Stimulated activated CD4-positive, alpha-beta T cell treated with anti-CD3 and anti-CD28 coated beads, TNF-alpha, amount 100 ng/mL, for 48 hours (primary cell): ENCODE measurements at regions not wholly inside any gene's neighbourhood (a gene's known extent, or its start where the extent isn't known, plus 50 kb on each side); places are given as distances from the start of the nearest gene placed in this dataset.
"Not testable (repeated sequence)": the region's sequence is repeated elsewhere in the genome, so short reads cannot be mapped to it uniquely, and the experiment has no call there.

Experiments
- DNase-seq, 3 donors: peaks; one replicate each; pipeline ENCODE4 v3.0.0-alpha.2; 2020; ENCODE audit warnings: low read depth in 3 of 3

DNA sequence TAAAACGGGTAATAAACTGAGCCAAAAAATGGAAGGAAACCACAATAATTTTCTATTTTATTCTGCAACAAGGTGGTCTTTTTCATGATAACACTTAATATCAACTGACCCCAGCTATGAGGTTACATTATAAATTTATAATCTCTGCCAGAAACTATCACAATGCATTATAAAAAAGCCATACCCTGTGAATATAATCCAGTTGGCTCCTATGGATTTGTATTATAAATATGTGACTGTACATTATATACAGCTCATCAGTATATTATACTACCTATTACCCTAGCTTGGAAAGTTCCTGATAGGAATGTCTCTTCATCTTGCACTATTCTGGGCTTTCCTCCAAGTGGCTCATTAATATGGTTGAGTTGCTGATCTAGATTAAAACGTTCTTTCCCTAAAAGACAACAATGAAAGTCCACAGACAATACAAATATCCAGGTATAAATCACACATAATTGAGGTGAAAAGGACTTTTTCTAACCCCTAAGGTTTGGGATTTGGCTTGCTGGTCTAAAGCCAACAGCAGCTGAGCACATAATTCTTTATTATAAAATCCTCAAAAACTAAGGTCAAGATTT is 487.7 kb downstream of the TTLL7 start:
- DNase-seq = no peak

DNA sequence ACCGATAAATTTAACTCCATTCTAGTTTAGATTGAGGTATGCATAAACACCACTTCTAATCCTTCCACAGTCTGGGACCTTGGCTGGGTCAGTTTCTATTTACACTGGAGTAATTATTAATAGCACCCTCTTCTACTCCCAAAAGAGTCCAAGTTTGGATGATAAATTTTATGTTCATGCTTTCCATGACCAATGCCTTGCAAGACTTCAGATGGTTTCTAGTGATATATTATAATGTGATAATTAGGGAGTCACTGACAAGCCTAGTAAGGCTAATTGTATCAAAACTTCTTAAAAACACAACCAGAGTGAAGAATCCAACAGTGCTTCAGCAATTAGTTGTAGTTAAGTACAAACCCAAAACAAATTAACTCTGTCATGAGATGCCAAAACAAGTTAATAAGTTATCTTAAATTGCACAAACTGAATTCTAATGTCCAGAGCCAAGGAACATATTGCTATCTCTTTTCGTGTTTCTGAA is 489.6 kb downstream of the TTLL7 start:
- DNase-seq = no peak

DNA sequence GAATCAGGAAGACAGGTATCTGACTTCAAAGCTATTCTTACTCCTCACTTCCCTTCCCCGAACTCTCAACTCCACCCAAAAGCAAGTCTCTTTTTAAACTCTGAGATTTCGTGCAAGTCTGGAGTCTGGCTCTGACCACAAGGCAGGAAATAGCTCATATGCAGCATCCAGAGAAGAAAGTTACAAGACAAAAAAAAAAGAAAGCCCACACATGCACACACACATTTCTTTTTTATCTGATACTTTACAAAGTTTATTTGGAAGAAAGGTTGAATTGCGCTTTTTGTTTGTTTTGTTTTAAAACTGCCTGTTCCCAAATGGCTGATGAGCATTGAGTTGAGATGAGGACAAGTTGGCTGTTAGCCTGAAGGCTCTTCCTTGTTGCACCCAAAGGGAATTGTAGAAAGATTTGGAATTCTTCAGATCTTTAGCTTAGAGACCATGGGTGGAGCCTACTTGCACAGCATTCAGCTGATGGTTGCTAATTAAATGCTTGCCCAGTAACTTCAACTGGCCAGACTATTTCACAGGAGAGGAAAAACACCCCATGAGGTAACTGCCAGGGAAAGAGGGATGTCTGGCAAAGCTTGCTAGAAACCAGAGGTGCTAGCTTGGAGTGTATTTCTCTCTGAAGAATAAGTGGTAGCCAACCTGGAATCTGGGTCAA is 490.3 kb downstream of the TTLL7 start:
- DNase-seq = peak in 1 of 3 donors; percentile 14

DNA sequence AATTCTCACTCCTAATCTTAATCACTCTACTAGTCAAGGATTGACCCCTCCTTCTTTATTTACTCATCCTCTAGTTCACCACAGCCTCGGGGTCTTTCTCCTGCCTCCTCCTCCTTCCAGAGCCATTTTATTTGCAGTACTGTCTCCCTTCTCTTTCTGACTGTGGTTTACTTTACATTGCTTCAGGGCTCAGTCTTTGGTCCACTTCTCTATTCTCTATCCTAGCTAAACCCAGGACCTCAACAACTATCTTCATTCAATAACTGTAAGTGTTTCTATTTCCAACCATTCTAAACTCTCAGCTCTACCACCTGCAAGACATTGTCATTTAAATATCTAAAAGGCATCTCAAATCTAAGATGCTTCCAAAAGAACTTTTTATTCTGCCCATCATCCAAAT is 493.8 kb downstream of the TTLL7 start:
- DNase-seq = no peak

DNA sequence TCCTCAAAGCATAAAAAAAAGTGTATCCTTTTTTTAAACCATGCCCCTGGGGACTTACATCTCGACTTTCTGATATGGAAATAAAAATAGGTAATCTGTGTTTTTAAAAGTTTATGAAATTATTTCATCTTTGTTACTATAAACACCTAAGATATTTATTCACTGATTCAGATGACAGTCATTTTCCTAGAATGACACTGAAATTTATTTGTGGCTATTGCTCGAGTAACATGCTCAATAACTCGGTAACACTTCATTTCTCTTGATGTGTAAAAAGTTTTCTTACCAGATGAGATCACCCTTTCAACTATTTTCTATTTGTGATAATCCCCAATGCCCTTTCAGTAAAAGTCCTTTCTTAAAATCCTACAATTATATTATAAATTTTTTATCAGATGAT is 495.8 kb downstream of the TTLL7 start:
- no peak for DNase-seq

DNA sequence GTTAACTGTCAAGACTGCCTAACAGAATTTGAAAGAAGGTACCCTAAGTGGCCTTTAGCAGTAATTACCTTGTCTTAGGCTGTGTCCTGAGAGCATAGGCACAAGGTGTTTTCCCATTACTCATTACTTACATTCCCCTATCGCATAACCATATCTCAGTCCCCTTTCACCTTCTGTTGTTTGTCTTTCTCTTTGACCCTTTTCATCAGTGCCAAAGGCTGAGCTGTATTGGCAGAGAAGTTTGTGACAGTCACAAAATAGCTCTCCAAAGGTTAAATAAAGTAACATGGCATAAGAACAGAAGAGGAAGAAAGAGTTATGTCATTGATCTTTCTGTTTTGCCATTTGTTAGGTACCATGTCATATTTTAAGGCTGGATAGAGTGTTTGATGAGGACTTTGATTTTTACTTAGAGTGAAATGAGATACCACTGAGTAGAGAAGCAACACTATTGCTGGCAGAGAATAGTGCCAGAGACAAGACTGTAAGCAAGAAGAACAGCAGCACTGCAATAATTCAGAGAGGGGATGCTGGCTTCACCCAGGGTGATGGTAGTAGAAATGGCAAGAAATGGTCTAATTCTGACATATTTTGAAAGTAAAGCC is 497.8 kb downstream of the TTLL7 start:
- DNase-seq = no peak

DNA sequence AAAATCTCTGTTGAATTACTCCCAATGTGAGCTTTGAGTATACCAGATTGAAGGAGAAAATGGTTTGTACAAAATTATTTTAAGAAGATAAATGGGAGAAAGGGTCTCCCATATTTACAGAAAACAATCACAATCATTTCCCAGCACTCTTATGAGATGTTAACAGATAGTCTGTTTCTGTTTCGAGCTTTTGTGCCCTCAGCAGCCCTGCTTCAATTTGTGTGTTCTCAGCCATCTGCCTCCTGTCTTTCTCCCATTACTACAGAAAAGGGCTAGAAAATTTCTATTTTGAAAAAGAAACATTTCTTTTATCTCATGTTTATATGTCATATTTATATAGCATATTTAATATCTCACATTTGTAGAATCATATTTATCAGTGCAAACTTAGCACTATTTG is 498.4 kb downstream of the TTLL7 start:
- DNase-seq = no peak

DNA sequence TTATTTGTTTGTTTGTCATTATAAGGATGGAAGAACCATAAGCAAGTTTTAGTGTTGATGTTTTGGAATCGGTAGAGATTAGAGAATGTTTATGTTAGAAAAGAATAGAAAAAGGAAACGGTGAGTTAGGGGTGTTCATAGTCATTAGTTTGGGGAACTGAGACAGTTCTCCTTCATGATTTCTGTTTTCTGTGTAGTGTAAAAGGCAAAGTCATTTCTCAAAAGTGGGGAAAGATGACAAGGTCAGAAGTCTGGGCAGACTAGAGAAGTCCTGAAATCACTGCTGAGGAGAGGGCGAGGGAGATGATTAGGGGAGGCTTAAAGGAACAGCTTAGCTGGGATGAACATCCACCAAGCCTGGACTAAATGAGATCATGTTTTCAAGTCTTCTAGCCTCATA is 498.9 kb downstream of the TTLL7 start:
- DNase-seq = no peak

DNA sequence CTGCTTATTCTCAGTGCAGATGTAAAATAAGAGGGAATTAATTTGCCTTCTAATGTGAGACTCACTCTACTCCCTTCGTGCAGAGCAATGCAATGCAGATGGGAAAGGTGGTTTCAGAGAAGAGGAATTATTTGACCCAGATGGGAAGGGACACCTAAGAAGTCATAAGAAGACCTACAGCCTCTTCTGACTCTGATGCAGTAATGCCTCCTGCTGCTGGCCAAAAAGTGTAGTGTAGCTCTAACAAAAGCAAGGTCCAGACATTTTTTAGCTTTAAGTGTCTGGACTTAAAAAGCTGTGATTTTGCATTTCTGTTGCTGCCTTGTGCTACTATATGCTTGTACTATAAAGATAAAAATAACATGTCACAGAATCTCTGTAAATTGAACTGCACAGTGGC is 501.4 kb downstream of the TTLL7 start:
- DNase-seq = no peak

DNA sequence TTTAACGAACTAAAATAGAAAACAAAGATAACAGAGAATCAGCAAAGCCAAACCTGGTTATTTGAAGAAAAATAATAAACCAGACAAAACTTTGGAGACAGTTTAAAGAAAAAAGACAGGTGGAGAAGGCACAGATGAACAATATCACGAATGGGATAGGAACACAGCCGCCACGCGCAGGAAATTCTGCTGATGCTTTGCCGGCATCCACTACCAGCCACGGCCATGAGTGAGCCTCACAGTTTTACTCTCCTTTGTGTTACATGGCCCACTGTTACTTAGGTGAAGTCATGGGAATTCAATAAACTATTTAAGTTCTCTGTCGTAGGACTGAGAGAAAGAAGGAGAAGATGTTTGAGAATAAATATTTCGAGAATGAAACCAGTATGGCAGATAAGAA is 503.4 kb downstream of the TTLL7 start:
- DNase-seq = no peak

DNA sequence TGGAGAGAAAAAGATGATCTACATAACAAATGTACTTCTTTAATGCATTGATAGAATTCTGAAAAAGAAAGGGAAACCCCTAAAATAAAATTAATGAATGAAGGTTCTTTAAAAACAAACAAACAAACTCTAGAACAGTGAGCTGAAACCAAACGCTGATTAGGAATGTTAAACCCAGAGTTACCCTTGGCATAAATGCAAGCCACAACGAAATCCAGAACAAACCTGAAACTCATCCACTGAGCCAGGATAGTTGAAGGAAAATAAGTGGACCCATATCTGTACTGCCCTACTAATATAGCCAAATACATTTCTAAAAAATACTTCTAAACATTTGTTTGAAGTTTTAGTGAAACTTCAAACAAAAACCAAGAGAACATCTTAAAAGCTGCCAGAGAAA is 505.3 kb downstream of the TTLL7 start:
- no peak for DNase-seq

DNA sequence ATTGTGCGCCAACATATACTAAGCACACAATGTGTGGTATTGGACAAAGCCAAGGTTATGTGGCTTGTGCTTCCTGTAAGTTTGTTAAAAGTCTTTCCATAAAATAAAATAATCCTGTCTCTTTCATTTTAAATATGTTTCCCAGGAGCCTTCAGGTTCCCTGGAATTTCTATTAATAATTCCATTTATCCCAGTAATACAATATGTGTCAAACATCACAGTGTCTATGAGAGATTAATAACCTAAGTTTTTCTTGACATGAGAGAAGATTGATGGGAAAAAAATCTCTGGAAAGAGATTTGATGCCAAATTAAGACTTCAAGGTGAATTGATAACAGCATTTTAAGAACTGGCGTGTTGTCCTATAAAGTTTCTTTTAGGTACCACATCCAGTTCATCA is 507.0 kb downstream of the TTLL7 start:
- no peak for DNase-seq

DNA sequence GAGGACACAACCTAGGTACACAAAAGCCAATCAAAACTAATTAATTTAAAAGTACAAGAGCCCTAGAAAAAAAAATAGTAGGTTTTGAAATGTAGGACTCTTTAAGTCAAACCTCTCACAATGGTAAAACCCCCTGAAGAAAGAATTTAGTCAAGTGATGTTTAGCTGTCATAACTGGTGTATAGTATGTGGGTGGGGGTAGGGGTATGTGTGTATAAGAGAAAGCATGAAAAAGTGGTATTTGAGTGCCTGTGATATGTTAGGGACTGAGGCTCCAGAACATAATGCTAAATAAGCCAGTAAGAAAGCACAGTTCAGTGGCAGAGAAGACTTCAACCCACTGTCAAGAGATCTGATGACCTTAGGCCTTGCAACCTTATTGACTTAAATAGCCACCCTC is 507.9 kb downstream of the TTLL7 start:
- no peak for DNase-seq

DNA sequence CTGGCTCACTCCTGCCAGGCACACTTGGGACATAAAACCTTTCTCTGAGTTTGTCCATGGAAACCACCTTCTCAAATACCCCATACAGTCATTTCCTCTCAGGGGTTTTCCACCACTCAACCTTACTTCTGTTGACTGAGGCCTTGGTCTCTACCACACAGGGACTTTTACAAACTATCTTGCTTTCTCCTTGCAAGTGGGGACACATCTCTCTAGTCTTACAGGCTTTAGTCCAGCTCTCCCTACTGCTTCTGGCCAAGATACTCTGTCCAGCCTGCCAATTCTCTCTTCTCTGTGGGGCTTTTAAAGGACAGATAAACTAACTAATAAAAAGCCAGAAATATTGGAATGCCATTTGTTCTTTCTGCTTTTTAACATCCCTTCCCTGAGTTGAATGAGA is 510.8 kb downstream of the TTLL7 start:
- DNase-seq = not testable (repeated sequence)

DNA sequence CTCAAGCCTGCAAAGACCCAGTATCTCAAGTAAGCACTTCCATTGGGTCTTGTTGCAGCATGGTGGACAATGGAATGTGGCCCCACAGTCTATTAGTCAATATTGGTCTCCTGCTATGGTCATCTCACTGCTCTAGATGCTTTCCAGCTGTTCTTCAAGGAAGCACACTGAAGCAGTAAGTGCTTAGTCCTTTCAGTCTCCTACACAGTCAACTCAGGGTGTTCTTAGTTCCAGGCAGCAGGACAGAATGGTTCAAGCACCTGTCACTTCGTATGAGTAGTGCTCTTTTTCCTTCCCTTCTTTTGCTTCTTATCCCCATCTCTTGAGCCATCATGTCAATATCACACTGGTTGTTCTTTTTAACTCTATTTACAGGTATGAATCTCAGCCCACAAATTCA is 511.5 kb downstream of the TTLL7 start:
- DNase-seq = not testable (repeated sequence)

DNA sequence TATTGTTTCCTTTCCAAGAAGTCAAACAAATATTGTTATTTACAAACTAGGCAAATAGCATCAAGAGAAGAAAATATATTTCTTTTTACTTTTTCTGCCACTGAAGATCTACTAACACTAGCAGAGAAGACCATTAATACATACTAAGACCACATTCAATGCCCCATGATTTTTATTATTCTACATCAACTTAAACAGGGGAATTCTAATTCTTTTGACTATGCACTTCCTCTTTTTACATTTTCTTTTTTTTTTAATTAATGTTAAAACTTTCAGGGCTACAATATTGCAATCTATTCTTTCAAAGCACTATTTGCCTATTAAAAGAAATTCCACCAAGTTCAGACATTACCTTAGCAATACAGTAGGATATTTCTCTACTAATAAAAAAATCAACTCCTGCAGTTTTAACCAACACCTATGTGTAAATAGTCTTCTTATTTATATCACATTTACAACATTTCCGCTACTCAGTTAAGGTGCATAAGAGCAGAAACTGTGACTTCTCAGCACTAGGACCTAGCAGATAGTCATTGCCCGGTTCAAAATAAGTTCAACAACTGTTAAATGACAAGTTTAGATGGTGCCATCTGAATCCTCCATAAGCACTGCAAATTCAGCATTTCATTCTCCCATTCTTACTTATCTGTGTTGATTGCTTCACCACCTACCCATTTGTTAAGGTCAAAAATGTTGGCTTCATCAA is 513.5 kb downstream of the TTLL7 start:
- not testable (repeated sequence) for DNase-seq

DNA sequence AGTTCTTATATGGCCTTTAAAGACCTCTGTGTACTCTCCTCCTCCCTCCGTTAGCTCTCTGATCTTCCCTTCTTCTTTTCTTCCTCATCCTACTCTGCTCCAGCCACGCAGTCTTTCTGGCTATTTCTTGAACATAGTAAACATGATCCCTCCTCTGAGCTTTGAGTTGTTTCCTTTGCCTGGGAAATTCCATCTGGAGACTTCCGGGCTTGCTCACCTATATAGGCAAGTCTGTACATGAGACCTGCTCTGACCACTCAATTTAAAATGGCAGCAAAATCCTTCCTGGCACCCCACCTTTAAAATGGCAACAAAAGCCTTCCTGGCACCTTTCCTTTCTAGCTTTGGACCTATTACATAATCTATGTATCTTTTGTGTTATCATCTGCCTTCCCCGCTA is 517.6 kb downstream of the TTLL7 start:
- not testable (repeated sequence) for DNase-seq

DNA sequence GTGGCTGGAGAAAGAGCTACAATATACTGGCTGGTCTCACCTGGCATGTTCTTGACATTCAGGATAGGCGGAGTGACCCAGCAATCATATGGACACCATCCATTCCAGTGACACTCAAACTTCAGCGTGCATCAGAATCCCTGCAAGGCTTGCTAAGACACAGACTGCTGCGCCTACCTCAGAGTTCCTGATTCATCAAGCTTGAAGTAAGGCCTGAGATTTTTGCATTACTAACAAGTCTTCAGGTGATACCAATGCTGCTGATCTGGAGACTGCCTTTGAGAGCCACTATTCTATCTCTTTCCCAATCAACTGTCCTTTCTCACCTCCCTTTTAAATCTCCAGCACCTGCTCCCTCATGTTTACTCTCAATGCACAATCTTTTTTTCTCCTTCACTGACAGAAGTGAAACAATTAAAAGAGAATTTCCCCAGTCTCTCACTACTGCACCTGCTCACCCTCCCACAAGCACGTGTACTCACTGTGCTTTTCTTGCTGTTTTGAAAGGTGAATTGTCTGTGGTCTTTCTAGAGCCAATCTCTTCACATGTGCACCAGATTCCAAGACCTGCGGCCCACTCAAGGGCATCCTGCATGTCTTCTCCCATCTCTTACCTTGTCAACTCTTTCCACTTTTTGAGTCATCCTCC is 519.2 kb downstream of the TTLL7 start:
- DNase-seq = not testable (repeated sequence)

DNA sequence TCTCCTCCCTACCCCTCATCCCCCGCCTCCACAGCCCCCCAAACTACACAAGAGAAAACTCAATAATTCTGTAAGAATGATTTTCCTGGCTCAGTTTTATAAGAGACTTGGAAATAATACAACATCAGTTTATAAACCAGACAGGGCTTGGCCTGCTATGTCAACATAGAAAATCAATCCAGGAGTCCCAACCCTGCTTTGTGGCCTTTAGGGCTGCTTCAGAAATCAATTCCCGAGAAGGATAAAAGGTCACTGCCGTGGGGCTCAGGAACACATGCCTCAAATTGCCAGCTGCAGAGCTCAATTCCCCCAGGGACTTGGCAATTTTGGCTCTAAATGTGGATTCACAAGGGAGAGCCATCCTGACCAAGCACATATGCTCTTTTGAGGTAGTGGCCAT is 520.8 kb downstream of the TTLL7 start:
- not testable (repeated sequence) for DNase-seq

DNA sequence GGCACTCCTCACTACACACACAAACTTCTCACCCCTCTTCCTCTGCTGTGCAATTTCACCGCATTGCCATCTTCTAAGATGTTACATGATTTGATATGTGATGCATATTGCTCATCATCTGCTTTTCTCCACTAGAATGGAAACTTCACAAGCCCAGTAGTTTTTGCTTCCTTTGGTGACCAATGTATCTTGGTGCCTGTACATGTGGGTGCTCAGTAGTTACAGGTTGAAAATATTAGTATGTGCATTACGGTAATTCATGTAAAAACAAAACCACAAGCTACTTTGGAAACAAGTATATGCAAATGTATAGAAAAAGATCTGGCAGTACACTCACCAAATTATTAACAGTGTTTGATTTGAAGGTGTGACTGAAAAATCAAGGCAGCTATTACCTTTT is 522.4 kb downstream of the TTLL7 start:
- not testable (repeated sequence) for DNase-seq

DNA sequence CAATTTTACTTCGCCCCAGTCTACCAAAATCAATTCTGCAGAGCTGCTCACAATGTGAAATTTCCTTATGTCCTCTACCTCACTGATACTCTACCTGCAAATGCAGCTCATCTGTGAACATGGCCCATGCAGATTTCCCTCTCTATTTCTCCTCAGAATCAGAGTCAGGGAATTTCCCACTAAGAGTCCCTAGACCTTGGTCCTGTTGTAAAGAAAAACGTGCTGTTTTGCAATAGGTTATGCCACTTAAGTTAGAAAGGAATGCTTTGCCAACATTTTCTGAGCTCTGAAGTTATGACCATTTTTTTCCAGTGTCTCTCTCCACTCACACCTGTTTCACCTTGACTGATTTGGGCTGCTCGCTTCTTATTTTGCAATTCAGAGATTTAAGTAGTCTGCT is 524.0 kb downstream of the TTLL7 start:
- DNase-seq = not testable (repeated sequence)

DNA sequence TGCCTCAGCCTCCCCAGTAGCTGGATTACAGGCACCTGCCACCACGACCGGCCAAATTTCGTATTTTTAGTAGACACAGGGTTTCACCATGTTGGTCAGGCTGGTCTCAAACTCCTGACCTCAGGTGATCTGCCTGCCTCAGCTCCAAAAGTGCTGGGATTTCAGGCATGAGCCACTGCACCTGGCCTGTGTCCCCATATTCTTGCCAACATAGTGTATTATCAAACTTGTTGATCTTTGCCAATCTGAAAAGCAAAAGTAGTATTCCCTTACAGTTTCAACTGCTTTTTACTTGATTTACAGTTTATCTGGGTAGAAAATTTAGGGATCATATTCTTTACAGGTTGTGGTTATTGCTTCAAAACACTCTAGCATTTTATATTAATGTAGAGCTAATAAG is 524.9 kb downstream of the TTLL7 start:
- DNase-seq = not testable (repeated sequence)
